PC-9 (cell line): ENCODE measurements at regions not wholly inside any gene's neighbourhood (a gene's known extent, or its start where the extent isn't known, plus 50 kb on each side); places are given as distances from the start of the nearest gene placed in this dataset.
A peak's percentile ranks its signal among the peaks of the same experiment; 100 is the strongest.

Experiments
- BruUV-seq: library from RNA; stranded (reverse); fragments of 400-500 nt; replicated peaks from 2 replicates; lab custom pipeline; 2021; lab: Mats Ljungman, UMichigan
- CTCF ChIA-PET: fragments of 300-600 bp; sonication (Branson Sonifier 250); formaldehyde crosslinking; loops from one replicate; lab custom pipeline; 2022; ENCODE audit warnings: antibody characterized with exemption; lab: Charles Lee
- POLR2A ChIA-PET: fragments of 300-600 bp; sonication (Branson Sonifier 250); formaldehyde crosslinking; loops from one replicate; lab custom pipeline; 2022; ENCODE audit warnings: antibody characterized with exemption; ENCODE audit not compliant: unreplicated experiment; lab: Charles Lee
- DNase-seq, 2 experiments: peaks; one replicate each; pipeline versions ENCODE4 v3.0.0 to v3.0.0-alpha.2; 2015 to 2022; ENCODE audit warnings: mixed read lengths in 1 of 2
- H2AFZ ChIP-seq: fragments of 200-600 bp; sonication (generic); 2 replicates; pipeline ENCODE4 v1.8.1; 2017; ENCODE audit warnings: antibody characterized with exemption
- H3F3A ChIP-seq: fragments of 200-600 bp; sonication (generic); 2 replicates; pipeline ENCODE4 v1.8.1; 2017; ENCODE audit warnings: antibody characterized with exemption, mild to moderate bottlenecking, low read depth; ENCODE audit not compliant: insufficient read depth
- H3K27ac ChIP-seq: fragments of 200-600 bp; sonication (generic); 2 replicates; pipeline ENCODE4 v1.6.1; 2016; ENCODE audit warnings: mixed run types
- H3K27me3 ChIP-seq: fragments of 200-600 bp; sonication (generic); 2 replicates; pipeline ENCODE4 v1.6.1; 2016; ENCODE audit warnings: low read depth, mixed run types; ENCODE audit not compliant: insufficient read depth
- H3K36me3 ChIP-seq: fragments of 200-600 bp; sonication (generic); 2 replicates; pipeline ENCODE4 v1.6.1; 2016; ENCODE audit warnings: low read depth, mixed run types
- H3K4me1 ChIP-seq: fragments of 200-600 bp; sonication (generic); replicated peaks from 2 replicates; pipeline ENCODE4 v1.6.1; 2016; ENCODE audit warnings: mixed run types; ENCODE audit not compliant: insufficient read depth
- H3K4me2 ChIP-seq: fragments of 200-600 bp; sonication (generic); 2 replicates; pipeline ENCODE4 v1.6.1; 2017; ENCODE audit warnings: mixed run types
- H3K4me3 ChIP-seq: fragments of 200-600 bp; sonication (generic); 2 replicates; pipeline ENCODE4 v1.6.1; 2016; ENCODE audit warnings: mixed run types
- H3K79me2 ChIP-seq: fragments of 200-600 bp; sonication (generic); 2 replicates; pipeline ENCODE4 v1.6.1; 2017; ENCODE audit warnings: low read depth, mixed run types
- H3K9me2 ChIP-seq: fragments of 200-600 bp; sonication (generic); 2 replicates; pipeline ENCODE4 v1.8.1; 2017; ENCODE audit warnings: mild to moderate bottlenecking; ENCODE audit not compliant: insufficient read depth
- H3K9me3 ChIP-seq: fragments of 200-600 bp; sonication (generic); 2 replicates; pipeline ENCODE4 v1.8.1; 2016; ENCODE audit warnings: low read depth; ENCODE audit not compliant: insufficient read depth
- H4K20me1 ChIP-seq: fragments of 200-600 bp; sonication (generic); 2 replicates; pipeline ENCODE4 v1.8.1; 2017; ENCODE audit not compliant: insufficient read depth
- CTCF ChIP-seq: fragments of 200-600 bp; sonication (generic); conservative IDR thresholded peaks from 2 replicates; pipeline ENCODE4 v1.6.1; 2017; ENCODE audit warnings: mixed run types, antibody characterized with exemption, mild to moderate bottlenecking, moderate library complexity
- EZH2 ChIP-seq: fragments of 200-600 bp; sonication (generic); IDR thresholded peaks from 2 replicates; pipeline ENCODE4 v1.8.0; 2017; ENCODE audit warnings: antibody characterized with exemption, low read depth
- intact Hi-C: fragments of 100-400 bp; cut with micrococcal nuclease; formaldehyde crosslinking; loops from one replicate; pipeline ENCODE4 v1.10.0; 2022; ENCODE audit not compliant: unreplicated experiment

- ChIA-PET CTCF (no interaction called here), POLR2A (no interaction called here)
- H3K36me3 ChIP-seq = no peaks in the 10 kb centered on the region
- no peaks in the 10 kb centered on the region for H3F3A ChIP-seq
- TF ChIP-seq CTCF = no peak
- TF ChIP-seq EZH2 = no peak
- H3K4me1 ChIP-seq = no peaks in the 10 kb centered on the region
- H3K27me3 ChIP-seq = no peaks in the 10 kb centered on the region
- no peak overlapping the region for H3K27ac ChIP-seq
- no peak overlapping the region for H3K4me3 ChIP-seq
- H3K9me2 ChIP-seq = no peaks in the 10 kb centered on the region
- intact Hi-C loops = no loop called here
- H4K20me1 ChIP-seq = no peaks in the 10 kb centered on the region
- H3K79me2 ChIP-seq = no peaks in the 10 kb centered on the region
- no TSS peak for BruUV-seq
- H3K9me3 ChIP-seq = no peaks in the 10 kb centered on the region
- no peak overlapping the region for H3K4me2 ChIP-seq
- no peak overlapping the region for H2AFZ ChIP-seq
- no peak for DNase-seq
Observed at GRCh38 chr14:42848652-42849051, 1242.0 kb downstream of the LRFN5 start.

GRCh38 chr14:42814817-42815216 lies 1208.1 kb downstream of the LRFN5 start:
- no peaks in the 10 kb centered on the region for H3K9me3 ChIP-seq
- H3K27me3 ChIP-seq = no peaks in the 10 kb centered on the region
- H2AFZ ChIP-seq = no peak overlapping the region
- no peaks in the 10 kb centered on the region for H3K79me2 ChIP-seq
- H3K4me2 ChIP-seq = no peak overlapping the region
- no peak for TF ChIP-seq CTCF
- H4K20me1 ChIP-seq = no peaks in the 10 kb centered on the region
- ChIA-PET POLR2A (no interaction called here), CTCF (no interaction called here)
- H3K36me3 ChIP-seq = no peaks in the 10 kb centered on the region
- no peaks in the 10 kb centered on the region for H3F3A ChIP-seq
- intact Hi-C loops = no loop called here
- no peak for DNase-seq
- no peak overlapping the region for H3K4me3 ChIP-seq
- BruUV-seq = no TSS peak
- no peaks in the 10 kb centered on the region for H3K9me2 ChIP-seq
- H3K27ac ChIP-seq = no peak overlapping the region
- H3K4me1 ChIP-seq = no peaks in the 10 kb centered on the region

- Histone ChIP-seq H2AFZ (0 out of 2 replicates have a peak overlapping the region, but pooled peaks have one; percentile 55), H3F3A (no peaks in the 10 kb centered on the region), H3K9me3 (no peaks in the 10 kb centered on the region), H3K4me3 (no peak overlapping the region), H3K4me1 (no peaks in the 10 kb centered on the region), H3K9me2 (no peaks in the 10 kb centered on the region), H4K20me1 (no peaks in the 10 kb centered on the region), H3K36me3 (no peaks in the 10 kb centered on the region), H3K27ac (no peak overlapping the region), H3K79me2 (no peaks in the 10 kb centered on the region), H3K4me2 (no peak overlapping the region), H3K27me3 (no peaks in the 10 kb centered on the region)
- ChIA-PET CTCF (no interaction called here), POLR2A (interaction anchor here (0.6 kb wide), 1 partner anchor 107 kb away, joined by 7 read pairs; no protein-coding TSS in a partner anchor)
- TF ChIP-seq CTCF = no peak
- TF ChIP-seq EZH2 = no peak
- no TSS peak for BruUV-seq
- intact Hi-C loops = no loop called here
- no peak for DNase-seq
Observed at GRCh38 chr14:42806909-42807315, 1200.2 kb downstream of the LRFN5 start.
